HG02970 (cell line): ENCODE measurements at regions not wholly inside any gene's neighbourhood (a gene's known extent, or its start where the extent isn't known, plus 50 kb on each side); places are given as distances from the start of the nearest gene placed in this dataset.

Experiments
- ATAC-seq: cut with Tn5 transposase; IDR thresholded peaks from one replicate; pipeline ENCODE4 v1.9.1; 2021; ENCODE audit warnings: mild to moderate bottlenecking, moderate library complexity, moderate number of reproducible peaks; ENCODE audit not compliant: unreplicated experiment, low FRiP score

DNA sequence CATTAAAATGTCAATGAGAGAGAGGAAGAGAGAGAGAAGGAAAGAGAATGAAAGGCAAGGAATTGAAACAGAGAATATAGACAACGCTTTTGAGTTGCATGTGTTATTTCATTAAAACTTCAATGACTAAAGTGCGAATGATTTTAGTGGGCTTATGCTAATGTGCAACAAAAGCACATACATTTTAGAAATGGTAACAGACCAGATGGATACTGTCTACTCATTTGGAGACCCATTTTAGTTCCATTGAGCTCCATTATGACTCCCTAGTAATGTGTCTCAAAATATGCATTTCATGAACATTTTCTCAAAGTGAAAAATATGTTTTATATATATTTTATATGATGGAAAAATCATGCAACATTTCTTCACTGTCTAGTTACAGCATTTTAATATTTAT, 622.2 kb upstream of the GCFC2 start:
- no peak for ATAC-seq

DNA sequence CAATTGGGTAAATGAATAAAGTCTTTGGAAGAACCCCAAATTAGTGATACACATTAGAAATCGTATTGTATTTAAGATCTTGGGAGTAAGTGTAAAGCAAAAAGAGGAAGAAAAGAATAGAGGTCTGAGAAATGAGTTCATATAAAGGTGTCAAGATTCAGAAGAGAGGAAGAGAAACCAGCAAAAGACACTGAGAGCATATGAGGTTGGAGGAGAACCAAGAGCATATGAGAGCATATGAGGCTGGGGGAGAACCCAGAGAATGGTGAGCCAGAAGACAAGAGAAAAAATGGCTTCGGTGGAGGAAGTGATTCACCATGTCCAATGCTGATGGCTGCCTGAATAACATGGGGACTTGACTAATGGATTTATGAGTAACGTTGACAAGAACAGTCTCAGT, 620.1 kb upstream of the GCFC2 start:
- no peak for ATAC-seq

DNA sequence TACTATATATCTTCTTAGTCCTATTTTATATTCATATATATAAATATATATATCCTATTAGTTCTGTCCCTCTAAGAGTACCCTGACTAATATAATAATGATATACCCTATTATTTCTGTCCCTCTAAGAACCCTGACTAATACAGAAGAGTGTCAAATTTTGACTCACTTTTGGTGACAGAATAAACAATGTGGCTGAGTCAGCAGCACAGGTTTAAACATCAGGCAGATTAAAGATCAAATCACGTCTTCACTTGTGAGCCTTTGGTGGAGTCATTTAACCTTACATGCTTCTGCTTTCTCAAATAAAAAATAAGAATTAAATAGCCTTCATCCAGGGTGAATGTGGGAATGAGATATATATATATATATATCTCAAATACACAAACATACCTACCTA, 615.9 kb upstream of the GCFC2 start:
- no peak for ATAC-seq

DNA sequence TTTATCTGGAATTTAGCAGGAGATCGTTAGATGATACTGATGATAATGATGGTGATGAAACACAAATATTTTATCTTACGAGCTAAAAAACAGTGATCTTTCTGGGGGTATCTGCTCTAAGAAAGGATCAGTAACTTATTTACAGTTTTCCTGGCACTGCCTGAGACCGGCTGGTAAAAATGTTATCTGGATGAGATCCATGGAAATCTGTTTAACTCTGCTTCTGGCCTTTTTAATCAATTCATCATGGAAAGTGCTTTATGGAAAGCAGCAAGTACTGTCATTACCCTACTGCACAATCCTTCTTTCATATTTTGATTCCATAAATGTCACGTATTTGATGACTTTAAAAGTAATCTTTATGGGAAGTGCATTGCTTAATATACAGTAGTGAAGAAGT, 612.7 kb upstream of the GCFC2 start:
- no peak for ATAC-seq

DNA sequence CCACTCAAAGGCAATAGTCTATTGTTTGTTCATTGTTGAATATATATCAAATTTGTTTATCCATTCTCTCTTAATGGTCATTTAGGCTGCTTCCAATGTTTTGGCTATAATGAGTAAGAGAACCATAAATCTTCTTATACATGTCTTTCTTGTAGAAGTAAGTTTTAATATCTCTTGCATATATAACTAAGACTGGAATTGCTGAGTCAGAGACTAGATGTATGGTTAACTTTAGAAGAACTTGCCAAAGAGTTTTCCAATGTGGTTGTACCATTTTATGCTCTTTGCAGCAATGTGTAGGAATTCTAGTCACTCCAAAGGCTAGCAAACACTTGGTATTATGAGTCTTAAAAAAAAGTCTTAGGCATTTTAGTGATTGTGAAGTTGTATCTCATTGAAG, 610.0 kb upstream of the GCFC2 start:
- no peak for ATAC-seq

DNA sequence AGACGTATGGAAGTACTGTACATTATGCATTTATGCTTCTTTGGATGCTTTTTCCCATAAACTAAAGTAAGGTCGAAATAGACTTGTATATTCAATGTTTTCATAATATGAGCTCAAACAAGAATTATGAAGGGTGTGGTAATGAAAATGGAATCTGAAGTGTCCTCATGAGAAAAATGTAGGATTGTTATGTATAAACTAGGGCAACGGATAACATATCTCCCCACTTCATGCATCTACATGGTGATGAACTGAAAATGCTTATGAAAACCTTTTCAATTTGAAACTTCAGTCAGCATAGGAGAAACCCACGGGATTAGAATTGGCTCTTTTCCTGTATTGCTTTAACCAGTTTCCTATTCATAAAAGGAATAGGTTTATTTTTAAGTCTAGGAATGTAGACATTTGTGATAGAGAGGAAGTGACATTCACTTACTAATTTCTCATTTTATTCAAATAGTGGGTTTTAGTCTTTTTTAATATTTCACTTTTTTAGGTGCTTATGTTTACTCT, 608.2 kb upstream of the GCFC2 start:
- no peak for ATAC-seq

DNA sequence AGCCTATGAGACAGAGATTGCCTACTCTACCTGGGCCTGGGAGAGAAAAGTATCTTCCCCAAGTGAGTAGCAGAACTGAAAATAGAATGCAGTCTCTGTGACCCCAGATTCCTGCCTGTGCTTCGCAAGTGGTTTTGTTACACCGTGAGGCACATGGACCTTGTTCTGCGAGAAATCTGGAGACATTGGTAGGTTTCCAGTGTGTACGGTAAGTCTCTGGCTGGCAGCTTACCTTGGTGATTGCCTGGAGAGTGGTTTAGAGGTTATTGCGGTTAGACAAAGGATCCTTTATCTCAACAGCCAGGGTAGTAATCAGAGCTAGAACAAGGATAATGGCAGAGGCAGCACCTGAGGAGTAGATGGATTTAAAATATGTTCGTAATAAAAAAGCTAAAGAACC, 606.0 kb upstream of the GCFC2 start:
- ATAC-seq = no peak

DNA sequence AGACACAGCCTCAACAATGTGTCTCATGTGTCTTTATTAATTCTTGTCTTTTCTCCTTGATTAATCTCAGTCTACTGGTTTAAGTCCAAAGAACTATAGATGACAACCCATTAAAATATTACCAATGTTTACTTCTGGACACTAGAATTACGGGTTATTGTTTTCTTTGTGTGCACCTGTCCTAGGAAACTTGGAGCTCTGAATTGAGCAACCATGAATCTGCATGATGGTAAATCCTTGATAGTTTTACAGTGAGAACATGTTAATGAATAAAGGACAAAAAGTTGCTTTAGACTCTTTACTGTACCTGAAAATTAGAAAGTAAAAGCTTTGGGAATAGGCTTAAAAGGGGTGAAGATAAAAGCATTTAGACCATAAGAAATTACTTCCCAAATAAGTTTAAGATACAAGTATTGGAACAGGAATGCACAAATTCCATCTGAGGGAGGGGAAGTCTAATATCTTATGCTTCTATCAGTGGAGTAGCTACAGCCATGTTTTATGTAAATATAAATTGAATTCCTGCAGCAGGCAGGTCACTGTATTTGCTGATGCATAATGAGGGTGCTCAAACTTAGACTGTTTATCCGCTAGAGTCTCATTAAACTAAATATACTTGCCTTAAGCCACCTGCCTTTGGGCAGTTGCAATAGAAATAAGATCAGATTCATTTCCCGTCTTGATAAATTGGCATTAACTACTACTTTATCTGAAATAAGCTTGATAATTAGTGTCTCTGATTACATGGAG, 603.7 kb upstream of the GCFC2 start:
- no peak for ATAC-seq

DNA sequence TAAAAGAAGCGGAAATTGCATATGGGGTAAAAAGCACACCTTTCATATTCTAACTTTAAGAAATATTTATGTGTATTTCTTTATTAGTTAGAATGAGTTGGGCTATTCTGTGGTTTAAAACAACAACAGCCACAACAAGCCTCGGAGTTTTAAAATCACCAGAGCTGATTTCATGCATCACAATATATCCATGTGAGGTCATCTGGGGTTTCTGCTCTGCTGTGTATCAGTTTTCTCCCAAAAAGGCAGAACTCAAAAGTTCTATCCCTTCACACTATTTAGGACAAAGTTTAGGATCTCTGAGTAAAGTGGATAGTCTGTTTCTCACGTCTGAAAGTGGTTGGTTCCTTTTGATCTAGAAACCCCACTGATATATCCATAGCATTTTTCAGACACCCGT, 601.5 kb upstream of the GCFC2 start:
- ATAC-seq = no peak

DNA sequence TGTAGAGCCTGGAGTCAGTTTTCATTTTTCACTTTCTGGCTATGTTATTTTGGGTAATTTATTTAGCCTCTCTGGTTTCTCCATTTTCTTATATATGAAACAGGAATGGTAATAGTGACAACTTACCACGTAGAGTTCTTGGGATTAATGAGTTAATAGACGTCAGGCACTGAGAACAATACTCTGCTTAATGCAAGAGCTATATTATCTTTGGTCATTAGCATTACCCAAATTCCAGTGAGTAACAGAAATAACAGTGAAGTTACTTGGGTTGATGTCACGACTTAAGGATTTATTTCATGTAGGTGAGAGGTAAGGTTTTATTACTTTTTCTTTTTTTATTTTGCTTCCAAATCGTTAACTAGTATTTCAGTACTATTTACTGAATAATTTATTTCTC, 601.0 kb upstream of the GCFC2 start:
- no peak for ATAC-seq

DNA sequence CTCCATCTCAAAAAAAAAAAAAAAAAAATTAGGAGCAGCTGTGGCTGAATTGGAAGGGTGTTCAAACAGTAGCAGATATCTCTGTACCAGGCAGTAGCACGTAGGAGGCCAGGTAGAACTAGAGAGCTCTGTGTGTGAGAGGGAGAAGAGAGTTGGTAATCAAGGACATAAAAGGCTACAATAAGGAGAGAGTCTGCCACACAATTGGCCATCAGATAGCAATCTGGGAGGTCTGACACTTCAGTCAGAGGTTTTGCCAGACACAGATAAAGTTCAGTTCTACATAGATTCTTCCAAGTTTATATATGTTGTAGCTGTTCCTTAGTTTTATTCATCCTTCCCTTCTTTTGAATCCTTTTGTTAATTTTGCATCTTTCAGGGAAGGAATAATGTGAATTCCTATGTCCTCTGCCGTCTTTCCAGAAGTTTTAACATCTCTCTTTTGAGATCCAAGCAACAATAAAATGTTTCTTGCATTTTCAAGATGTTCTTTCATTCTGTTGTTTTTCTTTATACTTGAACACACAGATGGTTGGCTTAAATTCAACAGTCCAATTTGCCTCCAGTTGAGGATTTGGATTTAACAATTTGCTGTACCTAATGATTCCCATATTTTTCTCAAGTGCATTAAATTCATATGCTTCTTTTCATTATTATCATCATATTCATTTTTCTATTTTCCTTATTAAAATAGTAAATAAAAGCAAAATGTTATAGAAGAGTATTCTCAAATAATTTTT, 600.3 kb upstream of the GCFC2 start:
- ATAC-seq = no peak

DNA sequence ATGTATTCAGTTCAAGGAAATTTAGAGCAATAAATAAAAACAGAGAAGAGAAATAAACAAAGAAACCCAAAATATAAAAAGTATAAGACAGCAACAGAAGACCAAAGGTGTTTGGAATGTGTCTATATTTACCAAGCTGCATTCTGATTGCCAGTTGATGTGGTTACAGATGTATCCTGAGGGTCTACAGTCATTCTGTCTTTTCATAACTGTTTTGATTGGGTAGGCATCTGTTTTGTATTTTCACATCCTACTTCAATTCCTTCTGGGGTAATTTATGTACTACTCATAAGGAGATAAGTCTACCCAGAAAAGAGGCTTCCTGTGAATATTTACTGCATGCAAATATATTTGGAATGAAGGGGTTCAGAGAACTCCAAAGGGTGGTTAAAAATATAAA, 596.8 kb upstream of the GCFC2 start:
- no peak for ATAC-seq

DNA sequence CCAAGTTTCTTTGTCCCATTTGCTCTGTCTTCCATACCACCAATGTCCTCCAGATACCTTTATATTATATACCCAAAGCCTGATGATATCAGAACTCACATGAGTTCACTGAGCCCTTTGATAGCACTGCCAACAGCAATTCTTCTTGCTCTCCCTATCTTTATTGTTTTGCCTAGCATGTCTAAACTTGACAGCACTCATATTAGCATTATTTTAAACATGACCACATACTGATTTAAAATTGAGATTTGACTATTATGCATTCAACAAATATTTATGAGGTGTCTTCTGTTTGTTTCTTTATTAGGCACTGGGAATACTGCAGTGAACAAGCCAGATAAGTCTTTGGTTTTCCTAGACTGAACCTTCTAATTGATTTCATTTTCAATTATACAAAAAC, 587.3 kb upstream of the GCFC2 start:
- ATAC-seq = no peak

DNA sequence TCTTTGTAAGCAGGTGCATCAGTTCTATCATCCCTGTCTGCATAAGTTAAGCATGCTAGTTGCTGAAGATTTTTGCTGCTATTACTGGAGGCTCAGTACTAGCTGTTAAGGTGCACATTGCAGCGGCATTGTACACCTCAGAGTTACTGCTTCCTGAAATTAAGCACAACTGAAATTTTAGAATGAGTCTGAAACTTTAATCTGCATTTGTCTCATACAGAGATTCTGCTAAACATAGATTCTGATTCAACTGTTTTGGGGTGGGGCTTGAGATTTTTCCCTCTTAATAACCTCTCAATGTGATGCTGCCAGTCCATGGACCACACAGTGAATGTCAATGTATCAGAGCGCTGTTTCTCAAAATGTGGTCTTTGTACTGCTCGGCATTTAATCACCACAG, 585.7 kb upstream of the GCFC2 start:
- ATAC-seq = no peak

DNA sequence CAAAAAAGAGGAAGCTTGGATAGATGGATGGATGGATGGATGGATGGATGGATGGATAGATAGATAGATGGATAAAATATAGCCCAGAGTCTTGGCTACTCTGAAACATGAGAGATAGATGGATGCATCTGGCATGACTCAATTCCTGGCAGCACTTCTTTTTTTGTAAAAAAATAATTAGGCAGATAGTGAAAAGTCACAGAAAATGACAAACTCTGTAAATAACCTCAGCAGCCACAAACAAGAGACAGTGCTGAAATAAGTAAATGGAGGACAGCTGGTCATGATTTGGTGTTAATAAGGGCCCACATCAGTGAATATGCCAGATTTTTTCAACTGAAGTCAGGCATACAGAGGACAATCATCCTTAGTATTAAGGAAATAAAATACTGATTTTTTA, 585.0 kb upstream of the GCFC2 start:
- no peak for ATAC-seq

DNA sequence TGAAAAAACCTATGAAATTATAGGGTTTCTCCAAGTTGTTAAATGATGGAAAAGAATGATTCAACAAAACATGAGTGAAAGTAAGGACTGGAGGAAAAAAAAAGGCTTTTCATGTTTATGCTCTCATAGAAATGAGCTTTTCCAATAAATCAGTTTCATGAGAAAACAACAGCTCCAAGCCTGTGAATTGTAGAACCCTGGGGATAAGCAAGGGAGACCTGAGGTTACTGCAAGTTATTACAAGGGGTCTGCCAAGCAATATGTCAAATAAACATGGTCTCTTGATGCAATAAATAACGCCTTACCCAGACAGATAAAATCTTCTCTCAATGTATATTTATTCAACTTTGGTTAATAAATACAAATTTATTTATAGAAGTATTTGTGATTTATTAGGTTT, 577.9 kb upstream of the GCFC2 start:
- ATAC-seq = no peak

DNA sequence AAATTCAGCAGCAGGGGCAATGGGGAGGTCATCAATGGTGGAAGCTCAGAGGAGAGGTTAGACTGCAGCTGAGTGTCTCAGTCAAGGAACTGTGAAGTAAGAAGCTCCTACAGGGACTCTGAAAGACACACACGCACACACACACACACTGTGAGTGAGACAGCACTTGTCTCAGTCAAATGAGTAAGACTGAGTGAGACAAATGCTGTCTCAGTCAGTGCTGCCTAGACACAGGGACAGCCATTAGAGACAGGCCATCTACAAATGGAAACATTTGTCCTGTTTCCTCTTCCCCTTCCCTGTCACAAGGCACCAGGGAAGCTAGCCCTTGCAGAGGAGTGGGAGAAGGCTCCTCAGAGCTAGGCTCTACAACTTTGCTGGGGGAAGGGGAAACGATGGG, 577.4 kb upstream of the GCFC2 start:
- ATAC-seq = no peak

DNA sequence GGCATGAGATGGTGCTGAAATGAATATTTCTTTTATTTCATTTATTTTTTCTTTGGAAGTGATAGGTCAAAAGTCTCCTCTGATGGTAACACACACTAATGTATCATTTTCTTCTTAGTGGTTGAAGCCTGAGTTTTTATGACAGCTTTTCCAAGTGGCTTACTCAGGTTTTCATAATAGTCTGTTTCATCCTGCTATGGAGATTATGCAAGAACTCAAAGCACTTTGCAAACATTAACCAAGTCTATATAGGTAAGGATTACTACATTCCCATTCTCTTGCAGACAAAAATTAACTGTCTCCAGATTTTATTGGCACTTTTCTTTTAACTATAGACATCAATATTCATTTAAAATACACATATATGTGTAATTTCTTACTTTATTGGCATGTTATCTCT, 572.6 kb upstream of the GCFC2 start:
- no peak for ATAC-seq

DNA sequence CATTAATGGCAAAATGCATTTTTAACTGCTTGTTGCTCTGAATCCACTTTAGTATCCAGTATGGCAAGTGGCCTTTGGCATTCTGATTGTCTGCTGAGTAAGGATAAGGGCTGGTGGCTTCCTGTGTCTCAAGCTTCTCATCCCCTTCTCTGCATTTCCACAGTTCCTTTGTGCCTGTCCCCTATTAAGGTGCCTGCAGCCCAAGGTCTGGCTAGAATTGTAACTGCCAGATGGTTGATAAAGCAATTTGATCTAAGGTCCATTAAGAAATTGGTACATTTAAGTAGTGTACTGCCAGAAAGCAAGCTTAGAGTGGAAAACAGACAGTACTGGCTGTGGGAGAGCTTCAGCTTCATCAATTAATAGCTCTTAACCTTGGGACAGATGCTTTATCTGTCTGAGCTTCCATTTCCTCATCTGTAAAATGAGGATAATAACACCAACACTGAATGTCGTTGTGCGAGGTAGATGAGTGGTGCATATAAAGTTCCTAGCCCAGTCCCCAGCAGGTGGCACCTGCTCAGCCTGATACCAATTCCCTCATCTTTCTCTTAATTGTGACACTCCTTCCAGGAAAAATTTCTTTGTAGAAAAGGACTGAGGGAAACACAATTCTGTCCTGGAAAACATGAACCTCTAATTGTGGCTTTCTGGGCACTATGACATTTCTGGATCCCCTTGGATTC, 570.6 kb upstream of the GCFC2 start:
- ATAC-seq = no peak

DNA sequence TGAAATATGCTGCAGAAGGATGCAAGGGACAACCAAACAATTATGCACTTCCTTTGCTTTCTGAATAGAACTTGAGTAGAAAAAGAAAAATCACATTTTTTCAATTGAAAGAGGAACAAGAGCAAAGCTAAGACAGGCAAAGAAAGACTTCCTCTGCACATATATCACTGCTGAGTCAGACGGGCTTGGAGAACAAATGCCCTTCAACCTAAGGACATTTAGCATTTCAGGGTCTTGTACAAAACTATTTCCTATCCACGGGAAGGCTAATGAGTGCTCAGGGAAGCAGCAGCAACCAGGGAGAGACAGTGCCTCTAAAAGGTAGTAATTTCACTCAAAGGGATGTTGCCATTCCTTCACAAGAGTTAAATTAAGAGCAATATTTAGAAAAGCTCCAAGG, 570.0 kb upstream of the GCFC2 start:
- no peak for ATAC-seq

DNA sequence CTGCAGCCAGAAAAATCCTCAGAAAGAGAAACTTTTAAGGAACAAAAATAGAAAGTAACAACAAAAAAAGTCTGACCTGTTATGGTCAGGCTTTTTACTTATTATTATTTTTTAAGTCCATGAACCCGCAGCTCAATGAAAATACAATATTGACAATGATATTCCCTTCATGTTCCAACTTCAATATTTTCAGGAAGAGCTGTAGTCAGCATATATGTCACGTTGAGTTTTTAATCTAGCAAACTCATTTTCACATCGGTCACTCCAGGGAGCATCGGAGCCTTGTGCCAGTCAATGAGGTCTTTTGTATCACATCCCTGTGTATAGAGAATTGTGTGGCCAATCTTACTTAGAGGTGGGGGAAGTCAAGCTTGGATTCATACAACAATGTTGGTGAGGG, 568.4 kb upstream of the GCFC2 start:
- ATAC-seq = no peak

DNA sequence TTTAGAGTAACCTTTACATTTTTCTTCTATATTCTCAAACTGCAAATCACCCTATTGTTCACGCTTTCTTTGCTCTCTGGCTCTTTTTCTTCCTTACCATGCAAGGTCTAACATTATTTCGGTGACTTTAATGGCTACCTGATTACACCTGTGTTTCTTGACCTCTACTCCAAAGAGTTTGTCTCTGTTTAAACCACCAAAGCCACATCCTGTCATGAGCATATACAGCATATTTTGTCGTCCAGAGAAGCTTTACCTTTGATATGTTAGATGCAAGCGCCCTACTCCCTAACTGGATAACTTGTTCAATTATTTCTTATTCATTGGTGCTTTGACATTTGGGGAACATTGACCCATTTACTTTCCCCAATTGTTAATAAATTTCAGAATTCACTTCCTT, 565.1 kb upstream of the GCFC2 start:
- ATAC-seq = no peak
